ENCODE measurements at regions not wholly inside any gene's neighbourhood (a gene's known extent, or its start where the extent isn't known, plus 50 kb on each side); places are given as distances from the start of the nearest gene placed in this dataset.

DNA sequence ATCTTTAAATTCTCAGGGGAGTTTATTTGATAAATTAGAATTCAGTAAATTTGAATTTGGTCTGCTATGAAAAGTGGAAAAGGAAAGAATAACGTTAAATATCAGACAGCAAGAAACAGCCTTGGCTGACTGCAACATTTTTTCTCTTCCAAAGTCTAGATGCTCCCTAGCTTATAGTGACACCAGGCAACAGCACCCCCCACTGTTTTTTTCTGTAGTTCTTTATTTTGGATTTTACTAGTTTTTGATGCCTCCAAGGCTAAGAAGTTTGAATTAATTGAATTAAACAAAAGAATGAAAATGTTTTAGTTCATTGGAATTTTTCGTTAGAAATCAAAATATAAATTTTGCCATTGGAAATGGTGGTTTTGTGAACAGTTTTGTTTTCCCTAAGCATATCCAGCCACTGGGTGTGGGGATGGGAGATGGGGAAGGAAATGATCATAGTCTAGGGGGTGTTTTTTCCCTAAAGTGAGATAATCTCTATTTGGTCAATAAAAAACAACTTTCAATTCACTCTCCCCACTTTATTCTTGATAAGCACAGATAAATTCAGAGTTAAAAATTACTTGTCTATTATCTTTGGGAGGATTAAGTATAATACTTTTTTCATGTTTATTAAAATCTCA is 199.3 kb upstream of the CD180 start:
- Histone ChIP-seq H3K9me3 (ENCODE audit: control insufficient read depth in 2 of 2, insufficient read depth in 1 of 2, low read length in 1 of 2) (no peaks in the 10 kb centered on the region), H3K4me1 (ENCODE audit: control insufficient read depth in 2 of 2, insufficient read depth in 2 of 2, low read length in 2 of 2) (no peaks in the 10 kb centered on the region), H3K36me3 (ENCODE audit: control insufficient read depth in 2 of 2, insufficient read depth in 2 of 2, low read length in 1 of 2) (no peaks in the 10 kb centered on the region), H3K27me3 (ENCODE audit: control insufficient read depth in 2 of 2, insufficient read depth in 1 of 2, low read length in 1 of 2) (no peaks in the 10 kb centered on the region), H3K27ac (ENCODE audit: low read depth in 1 of 2, low read length in 1 of 2) (no peak overlapping the region), H3K4me3 (ENCODE audit: low read length in 2 of 2) (no peak overlapping the region)
- WGBS: 68% methylated on average over 2 of the region's 2 CpGs
- DNase-seq (ENCODE audit: low read depth in 6 of 9, low spot score in 9 of 9): no peak

DNA sequence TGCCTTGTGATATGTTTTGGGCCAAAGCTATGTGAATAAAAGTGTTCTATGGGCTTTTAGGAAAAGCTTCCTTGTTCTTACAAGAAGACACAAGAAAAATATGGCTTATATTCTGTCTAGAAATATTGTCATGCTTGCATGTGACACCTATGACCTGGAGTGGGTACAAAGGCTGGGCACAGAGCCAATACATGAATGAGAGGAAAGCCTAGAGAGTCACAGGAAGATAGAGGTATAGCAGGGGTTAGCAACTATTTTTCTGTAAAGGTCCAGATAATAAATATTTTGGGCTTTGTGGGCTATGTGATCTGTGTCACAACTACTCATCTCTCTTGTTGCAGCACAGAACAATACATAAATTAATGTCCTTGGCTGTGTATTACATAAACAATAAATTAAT is 196.6 kb upstream of the CD180 start:
- no peaks in the 10 kb centered on the region for H3K27me3 ChIP-seq (ENCODE audit: control insufficient read depth in 2 of 2, insufficient read depth in 1 of 2, low read length in 1 of 2)
- H3K27ac ChIP-seq (ENCODE audit: low read depth in 1 of 2, low read length in 1 of 2): no peak overlapping the region
- no peaks in the 10 kb centered on the region for H3K4me1 ChIP-seq (ENCODE audit: control insufficient read depth in 2 of 2, insufficient read depth in 2 of 2, low read length in 2 of 2)
- DNase-seq (ENCODE audit: low read depth in 6 of 9, low spot score in 9 of 9): no peak
- H3K4me3 ChIP-seq (ENCODE audit: low read length in 2 of 2): no peak overlapping the region
- H3K36me3 ChIP-seq (ENCODE audit: control insufficient read depth in 2 of 2, insufficient read depth in 2 of 2, low read length in 1 of 2): no peaks in the 10 kb centered on the region
- no peaks in the 10 kb centered on the region for H3K9me3 ChIP-seq (ENCODE audit: control insufficient read depth in 2 of 2, insufficient read depth in 1 of 2, low read length in 1 of 2)

DNA sequence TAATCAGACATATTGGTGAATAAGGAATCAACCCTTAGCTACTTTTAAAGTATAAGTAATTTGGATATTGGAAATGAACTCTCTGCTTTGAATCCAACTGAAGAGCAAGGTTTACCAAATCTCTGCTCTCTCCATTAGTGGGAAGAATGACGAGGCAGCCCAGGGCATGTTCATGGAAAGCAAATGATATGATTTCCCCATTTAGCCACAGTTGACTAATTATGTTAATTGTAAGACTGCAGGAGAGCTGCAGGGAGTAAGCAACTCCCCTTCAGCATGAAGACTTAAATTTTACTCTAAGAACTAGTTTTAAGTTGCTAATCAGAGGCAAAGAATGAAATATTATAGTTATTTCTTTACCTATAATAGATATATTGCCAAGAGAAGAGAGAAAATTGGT is 194.3 kb upstream of the CD180 start:
- Histone ChIP-seq H3K27me3 (ENCODE audit: control insufficient read depth in 2 of 2, insufficient read depth in 1 of 2, low read length in 1 of 2) (no peaks in the 10 kb centered on the region), H3K36me3 (ENCODE audit: control insufficient read depth in 2 of 2, insufficient read depth in 2 of 2, low read length in 1 of 2) (no peaks in the 10 kb centered on the region), H3K4me3 (ENCODE audit: low read length in 2 of 2) (no peak overlapping the region), H3K9me3 (ENCODE audit: control insufficient read depth in 2 of 2, insufficient read depth in 1 of 2, low read length in 1 of 2) (no peaks in the 10 kb centered on the region), H3K27ac (ENCODE audit: low read depth in 1 of 2, low read length in 1 of 2) (no peak overlapping the region), H3K4me1 (ENCODE audit: control insufficient read depth in 2 of 2, insufficient read depth in 2 of 2, low read length in 2 of 2) (no peaks in the 10 kb centered on the region)
- DNase-seq (ENCODE audit: low read depth in 6 of 9, low spot score in 9 of 9): no peak
- 95% methylated on average over 1 of the region's 1 CpG for WGBS

DNA sequence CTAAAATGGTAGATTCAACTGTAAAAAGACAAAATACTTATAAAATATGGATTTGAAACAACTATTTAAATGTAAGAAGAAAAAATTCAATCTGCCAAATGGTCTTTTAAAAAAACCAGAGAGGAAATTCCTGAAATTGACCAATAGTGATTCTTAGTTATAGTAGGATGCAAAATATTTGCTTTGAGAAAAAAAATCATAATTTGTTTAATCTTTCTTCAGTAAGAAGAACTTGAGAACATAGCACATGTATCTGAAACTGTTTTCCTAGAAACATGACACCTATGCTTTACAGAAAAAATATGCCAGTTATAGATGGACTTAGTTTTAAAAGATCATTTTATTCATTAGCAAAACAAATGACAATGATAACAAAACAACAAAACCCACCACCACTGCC is 186.9 kb upstream of the CD180 start:
- Histone ChIP-seq H3K4me1 (ENCODE audit: control insufficient read depth in 2 of 2, insufficient read depth in 2 of 2, low read length in 2 of 2) (no peaks in the 10 kb centered on the region), H3K4me3 (ENCODE audit: low read length in 2 of 2) (no peak overlapping the region), H3K9me3 (ENCODE audit: control insufficient read depth in 2 of 2, insufficient read depth in 1 of 2, low read length in 1 of 2) (no peaks in the 10 kb centered on the region), H3K36me3 (ENCODE audit: control insufficient read depth in 2 of 2, insufficient read depth in 2 of 2, low read length in 1 of 2) (no peaks in the 10 kb centered on the region), H3K27ac (ENCODE audit: low read depth in 1 of 2, low read length in 1 of 2) (no peak overlapping the region), H3K27me3 (ENCODE audit: control insufficient read depth in 2 of 2, insufficient read depth in 1 of 2, low read length in 1 of 2) (no peaks in the 10 kb centered on the region)
- DNase-seq (ENCODE audit: low read depth in 6 of 9, low spot score in 9 of 9): no peak

DNA sequence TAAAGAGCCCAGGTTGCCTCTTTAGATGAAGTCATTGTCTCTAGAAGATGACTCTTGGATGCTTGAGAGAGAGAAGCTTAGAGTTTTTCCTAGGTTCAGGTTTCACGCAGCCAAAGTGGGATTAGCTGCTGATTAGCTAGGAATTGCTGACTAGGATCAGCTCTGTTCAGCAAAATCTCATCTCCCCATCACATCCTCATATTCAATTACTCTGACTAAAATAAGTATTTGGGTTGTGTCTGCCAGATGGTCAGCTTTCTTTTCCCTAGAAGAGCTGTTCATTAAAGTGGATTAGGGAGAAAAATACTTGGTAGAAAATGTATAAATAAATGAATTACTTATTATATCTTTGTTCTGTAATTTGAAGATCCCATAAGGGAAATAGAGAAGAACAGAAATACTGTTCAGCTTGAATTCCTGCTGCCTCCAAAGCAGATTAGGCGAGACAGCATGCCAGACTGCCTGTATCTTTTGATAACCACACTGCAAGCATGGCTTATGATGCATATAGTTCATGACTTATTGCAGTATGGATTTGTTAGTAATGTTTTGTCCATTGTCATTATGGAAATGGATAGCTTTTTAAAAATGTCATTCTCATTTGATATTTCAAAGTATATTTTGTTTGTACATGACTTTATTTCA is 184.8 kb upstream of the CD180 start:
- Histone ChIP-seq H3K4me1 (ENCODE audit: control insufficient read depth in 2 of 2, insufficient read depth in 2 of 2, low read length in 2 of 2) (no peaks in the 10 kb centered on the region), H3K36me3 (ENCODE audit: control insufficient read depth in 2 of 2, insufficient read depth in 2 of 2, low read length in 1 of 2) (no peaks in the 10 kb centered on the region), H3K27me3 (ENCODE audit: control insufficient read depth in 2 of 2, insufficient read depth in 1 of 2, low read length in 1 of 2) (no peaks in the 10 kb centered on the region), H3K4me3 (ENCODE audit: low read length in 2 of 2) (no peak overlapping the region), H3K9me3 (ENCODE audit: control insufficient read depth in 2 of 2, insufficient read depth in 1 of 2, low read length in 1 of 2) (no peaks in the 10 kb centered on the region), H3K27ac (ENCODE audit: low read depth in 1 of 2, low read length in 1 of 2) (no peak overlapping the region)
- no peak for DNase-seq (ENCODE audit: low read depth in 6 of 9, low spot score in 9 of 9)
- 89% methylated on average over 2 of the region's 2 CpGs for WGBS

DNA sequence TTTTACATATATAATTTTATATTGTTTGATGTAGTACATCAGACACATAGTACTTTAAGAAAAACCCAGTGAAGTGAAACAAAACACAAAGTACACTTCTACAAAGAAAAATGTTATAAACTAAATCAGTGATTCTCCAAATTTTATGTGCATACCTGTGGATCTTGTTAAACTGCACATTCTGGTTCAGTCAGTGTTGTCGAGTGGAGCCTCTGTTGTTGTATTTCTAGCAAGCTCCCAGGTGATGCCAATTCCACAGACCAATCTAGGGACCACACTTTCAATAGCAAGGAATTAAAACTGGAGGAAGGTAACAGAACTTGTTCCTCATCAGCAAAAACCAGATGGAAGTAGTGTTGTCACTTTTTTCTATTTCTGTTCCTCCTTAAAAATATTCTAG is 183.8 kb upstream of the CD180 start:
- DNase-seq (ENCODE audit: low read depth in 6 of 9, low spot score in 9 of 9): no peak
- Histone ChIP-seq H3K27me3 (ENCODE audit: control insufficient read depth in 2 of 2, insufficient read depth in 1 of 2, low read length in 1 of 2) (no peaks in the 10 kb centered on the region), H3K27ac (ENCODE audit: low read depth in 1 of 2, low read length in 1 of 2) (no peak overlapping the region), H3K9me3 (ENCODE audit: control insufficient read depth in 2 of 2, insufficient read depth in 1 of 2, low read length in 1 of 2) (no peaks in the 10 kb centered on the region), H3K4me3 (ENCODE audit: low read length in 2 of 2) (no peak overlapping the region), H3K4me1 (ENCODE audit: control insufficient read depth in 2 of 2, insufficient read depth in 2 of 2, low read length in 2 of 2) (no peaks in the 10 kb centered on the region), H3K36me3 (ENCODE audit: control insufficient read depth in 2 of 2, insufficient read depth in 2 of 2, low read length in 1 of 2) (no peaks in the 10 kb centered on the region)
- 94% methylated on average over 1 of the region's 1 CpG for WGBS

DNA sequence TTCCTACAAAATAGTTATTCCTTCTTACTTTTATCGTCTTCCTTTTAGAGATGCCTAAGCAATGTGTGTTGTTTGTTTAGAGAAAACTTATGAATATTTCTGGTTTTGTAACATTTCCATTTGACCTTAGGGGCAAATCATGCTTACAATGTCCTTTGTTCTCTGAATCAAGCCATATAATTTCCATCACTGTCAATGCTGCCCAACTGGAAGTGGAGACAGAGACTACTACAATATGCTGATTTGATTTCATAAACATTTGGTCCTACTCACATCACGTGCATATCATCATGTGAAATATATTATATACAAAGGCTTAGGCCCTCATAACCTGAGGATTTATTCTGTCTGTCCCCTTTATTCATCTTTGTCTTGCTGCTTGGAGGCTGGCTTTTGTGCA is 183.2 kb upstream of the CD180 start:
- no peaks in the 10 kb centered on the region for H3K36me3 ChIP-seq (ENCODE audit: control insufficient read depth in 2 of 2, insufficient read depth in 2 of 2, low read length in 1 of 2)
- DNase-seq (ENCODE audit: low read depth in 6 of 9, low spot score in 9 of 9): no peak
- no peaks in the 10 kb centered on the region for H3K27me3 ChIP-seq (ENCODE audit: control insufficient read depth in 2 of 2, insufficient read depth in 1 of 2, low read length in 1 of 2)
- over 99% methylated on average over 2 of the region's 2 CpGs for WGBS
- no peak overlapping the region for H3K27ac ChIP-seq (ENCODE audit: low read depth in 1 of 2, low read length in 1 of 2)
- no peak overlapping the region for H3K4me3 ChIP-seq (ENCODE audit: low read length in 2 of 2)
- no peaks in the 10 kb centered on the region for H3K4me1 ChIP-seq (ENCODE audit: control insufficient read depth in 2 of 2, insufficient read depth in 2 of 2, low read length in 2 of 2)
- no peaks in the 10 kb centered on the region for H3K9me3 ChIP-seq (ENCODE audit: control insufficient read depth in 2 of 2, insufficient read depth in 1 of 2, low read length in 1 of 2)

DNA sequence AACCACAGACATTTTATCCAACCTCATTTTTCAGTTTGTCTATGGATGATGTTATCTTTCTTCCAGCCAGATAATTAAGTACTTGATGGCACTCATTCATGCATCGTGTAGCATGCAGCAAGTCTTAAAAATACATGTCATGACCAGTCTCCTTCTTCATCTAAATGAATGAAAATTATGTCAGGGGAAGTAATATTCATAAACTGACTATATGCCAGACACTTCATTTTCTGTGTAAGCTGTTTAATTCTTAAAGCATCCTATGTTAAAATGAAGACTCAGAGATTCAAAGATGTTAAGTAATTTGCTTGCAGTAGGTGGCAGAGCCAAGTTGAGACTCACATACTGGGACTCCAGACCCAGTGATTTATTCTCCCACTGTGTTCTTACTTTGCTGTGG is 181.7 kb upstream of the CD180 start:
- H3K27me3 ChIP-seq (ENCODE audit: control insufficient read depth in 2 of 2, insufficient read depth in 1 of 2, low read length in 1 of 2): no peaks in the 10 kb centered on the region
- H3K27ac ChIP-seq (ENCODE audit: low read depth in 1 of 2, low read length in 1 of 2): no peak overlapping the region
- no peak overlapping the region for H3K4me3 ChIP-seq (ENCODE audit: low read length in 2 of 2)
- no peaks in the 10 kb centered on the region for H3K9me3 ChIP-seq (ENCODE audit: control insufficient read depth in 2 of 2, insufficient read depth in 1 of 2, low read length in 1 of 2)
- H3K36me3 ChIP-seq (ENCODE audit: control insufficient read depth in 2 of 2, insufficient read depth in 2 of 2, low read length in 1 of 2): no peaks in the 10 kb centered on the region
- 88% methylated on average over 1 of the region's 1 CpG for WGBS
- DNase-seq (ENCODE audit: low read depth in 6 of 9, low spot score in 9 of 9): no peak
- H3K4me1 ChIP-seq (ENCODE audit: control insufficient read depth in 2 of 2, insufficient read depth in 2 of 2, low read length in 2 of 2): no peaks in the 10 kb centered on the region

DNA sequence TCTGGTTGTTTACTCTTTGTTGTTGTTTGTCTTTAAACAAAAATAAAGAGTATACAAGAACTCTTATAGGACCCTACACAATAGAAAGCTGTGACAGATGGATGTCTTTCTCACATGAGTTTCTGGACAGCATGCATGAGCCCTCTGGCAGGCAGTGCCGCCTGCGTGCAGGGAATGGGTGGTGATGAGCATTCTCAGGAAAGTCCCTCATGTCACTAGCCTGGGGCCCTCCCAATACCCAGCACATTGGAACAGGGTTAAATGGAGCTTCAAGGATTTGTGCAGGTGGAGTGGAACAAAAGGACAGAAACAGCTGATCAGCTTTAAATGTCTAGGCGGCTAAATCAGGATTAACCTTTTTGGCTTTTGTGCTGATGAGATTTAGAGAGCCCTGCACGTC is 181.0 kb upstream of the CD180 start:
- Histone ChIP-seq H3K36me3 (ENCODE audit: control insufficient read depth in 2 of 2, insufficient read depth in 2 of 2, low read length in 1 of 2) (no peaks in the 10 kb centered on the region), H3K9me3 (ENCODE audit: control insufficient read depth in 2 of 2, insufficient read depth in 1 of 2, low read length in 1 of 2) (no peaks in the 10 kb centered on the region), H3K27ac (ENCODE audit: low read depth in 1 of 2, low read length in 1 of 2) (no peak overlapping the region), H3K27me3 (ENCODE audit: control insufficient read depth in 2 of 2, insufficient read depth in 1 of 2, low read length in 1 of 2) (no peaks in the 10 kb centered on the region), H3K4me3 (ENCODE audit: low read length in 2 of 2) (no peak overlapping the region), H3K4me1 (ENCODE audit: control insufficient read depth in 2 of 2, insufficient read depth in 2 of 2, low read length in 2 of 2) (no peaks in the 10 kb centered on the region)
- peak in 1 of 9 donors; percentile 12 for DNase-seq (ENCODE audit: low read depth in 6 of 9, low spot score in 9 of 9)
- WGBS: 95% methylated on average over 4 of the region's 4 CpGs

Measured in thymus (tissue), 11 donors.